HG03108 (cell line): ENCODE measurements at regions not wholly inside any gene's neighbourhood (a gene's known extent, or its start where the extent isn't known, plus 50 kb on each side); places are given as distances from the start of the nearest gene placed in this dataset.
A peak's percentile ranks its signal among the peaks of the same experiment; 100 is the strongest.
"Not testable (repeated sequence)": the region's sequence is repeated elsewhere in the genome, so short reads cannot be mapped to it uniquely, and the experiment has no call there.

ENCODE experiments used
- ATAC-seq: cut with Tn5 transposase; IDR thresholded peaks from one replicate; pipeline ENCODE4 v1.9.1; 2021; ENCODE audit warnings: moderate library complexity; ENCODE audit not compliant: unreplicated experiment

GRCh38 chr6:113254194-113254593, 603.0 kb upstream of the MARCKS start:
- ATAC-seq = not testable (repeated sequence)

GRCh38 chr6:113258771-113259170, 598.4 kb upstream of the MARCKS start:
- ATAC-seq = no peak

GRCh38 chr6:113271437-113271836, 585.7 kb upstream of the MARCKS start:
- ATAC-seq = no peak

- no peak for ATAC-seq
Measured at GRCh38 chr6:113276601-113277000, 580.5 kb upstream of the MARCKS start.

- ATAC-seq = no peak
Measured at GRCh38 chr6:113277111-113277510, 580.0 kb upstream of the MARCKS start.

GRCh38 chr6:113281014-113281413, 576.1 kb upstream of the MARCKS start:
- ATAC-seq = no peak

- no peak for ATAC-seq
Measured at GRCh38 chr6:113281431-113281830, 575.7 kb upstream of the MARCKS start.

- ATAC-seq = no peak
Measured at GRCh38 chr6:113287396-113287795, 569.7 kb upstream of the MARCKS start.

- no peak for ATAC-seq
Measured at GRCh38 chr6:113288409-113288808, 568.7 kb upstream of the MARCKS start.

- ATAC-seq = no peak
Measured at GRCh38 chr6:113289166-113289565, 568.0 kb upstream of the MARCKS start.

GRCh38 chr6:113290684-113291083, 566.5 kb upstream of the MARCKS start:
- no peak for ATAC-seq

GRCh38 chr6:113291751-113292445, 565.2 kb upstream of the MARCKS start:
- no peak for ATAC-seq

- ATAC-seq = no peak
Measured at GRCh38 chr6:113292646-113293422, 564.3 kb upstream of the MARCKS start.

GRCh38 chr6:113293423-113293740, 563.8 kb upstream of the MARCKS start:
- no peak for ATAC-seq

- no peak for ATAC-seq
Measured at GRCh38 chr6:113299531-113299930, 557.6 kb upstream of the MARCKS start.

- ATAC-seq = no peak
Measured at GRCh38 chr6:113301651-113302050, 555.5 kb upstream of the MARCKS start.

GRCh38 chr6:113304116-113304515, 553.0 kb upstream of the MARCKS start:
- ATAC-seq = no peak

- ATAC-seq = peak; percentile 93
Measured at GRCh38 chr6:113306552-113307145, 550.5 kb upstream of the MARCKS start.

GRCh38 chr6:113308266-113308665, 548.9 kb upstream of the MARCKS start:
- ATAC-seq = no peak

GRCh38 chr6:113313841-113314240, 543.3 kb upstream of the MARCKS start:
- ATAC-seq = no peak

- ATAC-seq = no peak
Measured at GRCh38 chr6:113315165-113315564, 542.0 kb upstream of the MARCKS start.

- ATAC-seq = no peak
Measured at GRCh38 chr6:113315879-113316278, 541.3 kb upstream of the MARCKS start.
